ENCODE measurements at regions not wholly inside any gene's neighbourhood (a gene's known extent, or its start where the extent isn't known, plus 50 kb on each side); places are given as distances from the start of the nearest gene placed in this dataset.

DNA sequence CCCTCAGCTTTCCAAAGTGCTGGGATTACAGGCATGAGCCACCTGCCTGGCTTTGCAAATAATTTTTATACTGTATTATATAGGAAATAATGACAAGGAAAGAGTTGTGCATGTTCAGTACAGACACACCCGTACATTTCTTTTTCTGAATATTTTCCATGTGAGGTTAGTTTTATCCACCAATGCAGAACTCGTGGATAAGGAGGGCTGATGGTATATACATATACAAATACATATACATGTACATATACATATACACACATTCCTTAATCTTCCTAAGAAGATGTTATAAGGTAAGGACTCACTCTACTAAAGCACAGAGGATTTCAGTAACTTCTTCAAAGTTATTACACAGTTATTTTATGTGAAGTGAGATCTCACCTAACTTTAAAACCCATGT is 925.8 kb downstream of the C4orf33 start:
- H3K36me3 ChIP-seq (ENCODE audit: control insufficient read depth in 4 of 4, insufficient read depth in 3 of 4, low read depth in 1 of 4, low read length in 3 of 4), result no peaks in the 10 kb centered on the region
- TF ChIP-seq, protein P1, sequence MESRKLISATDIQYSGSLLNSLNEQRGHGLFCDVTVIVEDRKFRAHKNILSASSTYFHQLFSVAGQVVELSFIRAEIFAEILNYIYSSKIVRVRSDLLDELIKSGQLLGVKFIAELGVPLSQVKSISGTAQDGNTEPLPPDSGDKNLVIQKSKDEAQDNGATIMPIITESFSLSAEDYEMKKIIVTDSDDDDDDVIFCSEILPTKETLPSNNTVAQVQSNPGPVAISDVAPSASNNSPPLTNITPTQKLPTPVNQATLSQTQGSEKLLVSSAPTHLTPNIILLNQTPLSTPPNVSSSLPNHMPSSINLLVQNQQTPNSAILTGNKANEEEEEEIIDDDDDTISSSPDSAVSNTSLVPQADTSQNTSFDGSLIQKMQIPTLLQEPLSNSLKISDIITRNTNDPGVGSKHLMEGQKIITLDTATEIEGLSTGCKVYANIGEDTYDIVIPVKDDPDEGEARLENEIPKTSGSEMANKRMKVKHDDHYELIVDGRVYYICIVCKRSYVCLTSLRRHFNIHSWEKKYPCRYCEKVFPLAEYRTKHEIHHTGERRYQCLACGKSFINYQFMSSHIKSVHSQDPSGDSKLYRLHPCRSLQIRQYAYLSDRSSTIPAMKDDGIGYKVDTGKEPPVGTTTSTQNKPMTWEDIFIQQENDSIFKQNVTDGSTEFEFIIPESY (IDR thresholded peaks at IDR 0.05), result no peak
- TF ChIP-seq, protein P2, sequence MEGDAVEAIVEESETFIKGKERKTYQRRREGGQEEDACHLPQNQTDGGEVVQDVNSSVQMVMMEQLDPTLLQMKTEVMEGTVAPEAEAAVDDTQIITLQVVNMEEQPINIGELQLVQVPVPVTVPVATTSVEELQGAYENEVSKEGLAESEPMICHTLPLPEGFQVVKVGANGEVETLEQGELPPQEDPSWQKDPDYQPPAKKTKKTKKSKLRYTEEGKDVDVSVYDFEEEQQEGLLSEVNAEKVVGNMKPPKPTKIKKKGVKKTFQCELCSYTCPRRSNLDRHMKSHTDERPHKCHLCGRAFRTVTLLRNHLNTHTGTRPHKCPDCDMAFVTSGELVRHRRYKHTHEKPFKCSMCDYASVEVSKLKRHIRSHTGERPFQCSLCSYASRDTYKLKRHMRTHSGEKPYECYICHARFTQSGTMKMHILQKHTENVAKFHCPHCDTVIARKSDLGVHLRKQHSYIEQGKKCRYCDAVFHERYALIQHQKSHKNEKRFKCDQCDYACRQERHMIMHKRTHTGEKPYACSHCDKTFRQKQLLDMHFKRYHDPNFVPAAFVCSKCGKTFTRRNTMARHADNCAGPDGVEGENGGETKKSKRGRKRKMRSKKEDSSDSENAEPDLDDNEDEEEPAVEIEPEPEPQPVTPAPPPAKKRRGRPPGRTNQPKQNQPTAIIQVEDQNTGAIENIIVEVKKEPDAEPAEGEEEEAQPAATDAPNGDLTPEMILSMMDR (IDR thresholded peaks at IDR 0.05; ENCODE audit: low read depth, low read length, missing input control), result no peak
- TF ChIP-seq, protein P3, sequence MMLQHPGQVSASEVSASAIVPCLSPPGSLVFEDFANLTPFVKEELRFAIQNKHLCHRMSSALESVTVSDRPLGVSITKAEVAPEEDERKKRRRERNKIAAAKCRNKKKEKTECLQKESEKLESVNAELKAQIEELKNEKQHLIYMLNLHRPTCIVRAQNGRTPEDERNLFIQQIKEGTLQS (IDR thresholded peaks at IDR 0.05), result no peak
- TF ChIP-seq FOXA1 (IDR thresholded peaks at IDR 0.05) (no peak), RXRA (IDR thresholded peaks at IDR 0.05) (no peak)
- TF ChIP-seq, protein P4, sequence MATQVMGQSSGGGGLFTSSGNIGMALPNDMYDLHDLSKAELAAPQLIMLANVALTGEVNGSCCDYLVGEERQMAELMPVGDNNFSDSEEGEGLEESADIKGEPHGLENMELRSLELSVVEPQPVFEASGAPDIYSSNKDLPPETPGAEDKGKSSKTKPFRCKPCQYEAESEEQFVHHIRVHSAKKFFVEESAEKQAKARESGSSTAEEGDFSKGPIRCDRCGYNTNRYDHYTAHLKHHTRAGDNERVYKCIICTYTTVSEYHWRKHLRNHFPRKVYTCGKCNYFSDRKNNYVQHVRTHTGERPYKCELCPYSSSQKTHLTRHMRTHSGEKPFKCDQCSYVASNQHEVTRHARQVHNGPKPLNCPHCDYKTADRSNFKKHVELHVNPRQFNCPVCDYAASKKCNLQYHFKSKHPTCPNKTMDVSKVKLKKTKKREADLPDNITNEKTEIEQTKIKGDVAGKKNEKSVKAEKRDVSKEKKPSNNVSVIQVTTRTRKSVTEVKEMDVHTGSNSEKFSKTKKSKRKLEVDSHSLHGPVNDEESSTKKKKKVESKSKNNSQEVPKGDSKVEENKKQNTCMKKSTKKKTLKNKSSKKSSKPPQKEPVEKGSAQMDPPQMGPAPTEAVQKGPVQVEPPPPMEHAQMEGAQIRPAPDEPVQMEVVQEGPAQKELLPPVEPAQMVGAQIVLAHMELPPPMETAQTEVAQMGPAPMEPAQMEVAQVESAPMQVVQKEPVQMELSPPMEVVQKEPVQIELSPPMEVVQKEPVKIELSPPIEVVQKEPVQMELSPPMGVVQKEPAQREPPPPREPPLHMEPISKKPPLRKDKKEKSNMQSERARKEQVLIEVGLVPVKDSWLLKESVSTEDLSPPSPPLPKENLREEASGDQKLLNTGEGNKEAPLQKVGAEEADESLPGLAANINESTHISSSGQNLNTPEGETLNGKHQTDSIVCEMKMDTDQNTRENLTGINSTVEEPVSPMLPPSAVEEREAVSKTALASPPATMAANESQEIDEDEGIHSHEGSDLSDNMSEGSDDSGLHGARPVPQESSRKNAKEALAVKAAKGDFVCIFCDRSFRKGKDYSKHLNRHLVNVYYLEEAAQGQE (IDR thresholded peaks at IDR 0.05), result no peak
- TF ChIP-seq, protein P5, sequence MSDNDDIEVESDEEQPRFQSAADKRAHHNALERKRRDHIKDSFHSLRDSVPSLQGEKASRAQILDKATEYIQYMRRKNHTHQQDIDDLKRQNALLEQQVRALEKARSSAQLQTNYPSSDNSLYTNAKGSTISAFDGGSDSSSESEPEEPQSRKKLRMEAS (IDR thresholded peaks at IDR 0.05), result no peak
- 80% methylated on average over 2 of the region's 2 CpGs for WGBS

DNA sequence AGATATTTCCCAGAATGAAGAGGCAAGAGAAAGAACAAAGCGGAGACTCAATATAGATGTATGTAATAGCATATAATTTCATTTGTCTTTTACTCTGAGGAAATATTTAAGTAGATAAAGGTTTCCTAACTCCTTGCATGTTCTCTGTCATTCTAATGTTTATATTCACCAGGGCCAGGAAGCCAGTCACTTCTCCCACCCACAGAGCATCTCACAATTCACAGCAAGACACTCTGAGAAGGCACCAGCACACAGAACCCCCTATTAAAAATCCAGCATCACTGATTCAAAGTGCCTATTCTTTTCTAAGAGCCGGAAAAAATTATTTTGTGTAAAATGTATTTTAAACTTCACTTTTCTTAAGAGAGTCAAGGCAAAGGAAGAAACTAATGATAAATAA is 927.1 kb downstream of the C4orf33 start:
- no peak overlapping the region for H3K4me3 ChIP-seq (ENCODE audit: low read depth in 1 of 3, low read length in 3 of 3)
- WGBS, result 90% methylated on average over 2 of the region's 2 CpGs
- H3K36me3 ChIP-seq (ENCODE audit: control insufficient read depth in 4 of 4, insufficient read depth in 3 of 4, low read depth in 1 of 4, low read length in 3 of 4), result no peaks in the 10 kb centered on the region
- no peak overlapping the region for H3K27ac ChIP-seq (ENCODE audit: low read depth in 1 of 2, low read length in 2 of 2)
- DNase-seq (ENCODE audit: low spot score), result no peak
- TF ChIP-seq EGR1 (IDR thresholded peaks at IDR 0.05; ENCODE audit: low read depth in 2 of 2), result no peak
- TF ChIP-seq, protein P5 (IDR thresholded peaks at IDR 0.05), result no peak
- no peak for TF ChIP-seq JUND (IDR thresholded peaks at IDR 0.05)
- TF ChIP-seq FOXA1 (IDR thresholded peaks at IDR 0.05), result no peak
- H3K4me1 ChIP-seq (ENCODE audit: control insufficient read depth in 4 of 4, insufficient read depth in 4 of 4, low read length in 3 of 4), result no peaks in the 10 kb centered on the region
- no peak overlapping the region for H3K9ac ChIP-seq (ENCODE audit: low read depth in 1 of 2, low read length in 2 of 2)
- H3K27me3 ChIP-seq (ENCODE audit: control insufficient read depth in 4 of 4, insufficient read depth in 4 of 4, low read length in 3 of 4), result no peaks in the 10 kb centered on the region
- no peaks in the 10 kb centered on the region for H3K9me3 ChIP-seq (ENCODE audit: control insufficient read depth in 4 of 4, low read length in 3 of 4)

More for the DNA sequence above, 925.8 kb downstream of the C4orf33 start:
- no peaks in the 10 kb centered on the region for H3K4me1 ChIP-seq (ENCODE audit: control insufficient read depth in 4 of 4, insufficient read depth in 4 of 4, low read length in 3 of 4)
- H3K9me3 ChIP-seq (ENCODE audit: control insufficient read depth in 4 of 4, low read length in 3 of 4), result no peaks in the 10 kb centered on the region
- H3K27me3 ChIP-seq (ENCODE audit: control insufficient read depth in 4 of 4, insufficient read depth in 4 of 4, low read length in 3 of 4), result no peaks in the 10 kb centered on the region
- DNase-seq (ENCODE audit: low spot score), result no peak
- no peak overlapping the region for H3K4me3 ChIP-seq (ENCODE audit: low read depth in 1 of 3, low read length in 3 of 3)
- no peak overlapping the region for H3K27ac ChIP-seq (ENCODE audit: low read depth in 1 of 2, low read length in 2 of 2)
- no peak overlapping the region for H3K9ac ChIP-seq (ENCODE audit: low read depth in 1 of 2, low read length in 2 of 2)
